HG02798 (cell line): ENCODE measurements at regions not wholly inside any gene's neighbourhood (a gene's known extent, or its start where the extent isn't known, plus 50 kb on each side); places are given as distances from the start of the nearest gene placed in this dataset.

ENCODE experiments used
- ATAC-seq: cut with Tn5 transposase; IDR thresholded peaks from one replicate; pipeline ENCODE4 v1.9.1; 2021; ENCODE audit warnings: mild to moderate bottlenecking; ENCODE audit not compliant: unreplicated experiment, poor library complexity

DNA sequence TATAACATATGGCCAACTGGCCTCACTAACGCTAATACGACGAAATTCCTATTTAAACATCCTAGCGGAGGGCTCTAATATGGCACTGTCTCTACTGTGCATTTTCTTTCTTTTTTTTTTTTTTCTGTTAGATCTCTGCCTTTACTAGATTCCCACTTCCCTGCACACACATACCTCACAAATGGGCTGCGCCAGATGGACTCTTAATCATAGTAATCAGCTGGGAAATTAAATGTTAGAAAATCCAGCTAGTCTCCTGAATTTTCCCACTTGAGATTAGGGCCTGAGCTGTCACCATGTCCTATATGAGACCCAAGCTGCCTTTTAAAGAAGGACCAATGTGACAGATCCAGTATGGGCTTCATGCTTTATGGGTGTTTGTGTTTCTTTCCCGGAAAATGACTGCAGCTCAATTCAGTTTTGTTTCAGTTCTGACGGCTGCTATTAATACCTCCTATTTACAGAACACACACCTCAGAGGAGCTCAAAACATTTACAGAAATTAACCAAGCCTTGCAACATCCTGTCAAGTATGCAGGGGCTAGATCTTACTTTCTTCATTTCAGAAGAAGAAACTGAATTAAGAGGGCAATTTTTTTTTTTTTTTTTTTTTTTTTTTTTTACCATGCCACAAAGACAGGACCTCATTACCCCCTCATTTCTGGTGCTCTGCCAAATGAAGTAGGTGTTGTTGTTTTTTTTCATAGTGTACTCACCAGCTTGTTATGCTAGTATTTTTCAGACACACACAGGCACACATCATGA, 49.8 kb upstream of the BLID start:
- ATAC-seq: no peak
